DOHH2 (cell line): ENCODE measurements at regions not wholly inside any gene's neighbourhood (a gene's known extent, or its start where the extent isn't known, plus 50 kb on each side); places are given as distances from the start of the nearest gene placed in this dataset.

Source experiments
- EZH2phosphoT487 ChIP-seq: fragments of 200-600 bp; sonication (generic); IDR thresholded peaks from 2 replicates; pipeline ENCODE4 v1.6.1; 2017; ENCODE audit warnings: borderline replicate concordance, mild to moderate bottlenecking, antibody characterized with exemption, low read length, moderate library complexity, mixed read lengths
- TF ChIP-seq, protein P1 (sequence below): fragments of 200-600 bp; sonication (generic); IDR thresholded peaks from one replicate; pipeline ENCODE4 v1.5.1; 2014; ENCODE audit warnings: antibody characterized with exemption, mild to moderate bottlenecking, low read depth, low read length; ENCODE audit not compliant: poor library complexity, severe bottlenecking

DNA sequence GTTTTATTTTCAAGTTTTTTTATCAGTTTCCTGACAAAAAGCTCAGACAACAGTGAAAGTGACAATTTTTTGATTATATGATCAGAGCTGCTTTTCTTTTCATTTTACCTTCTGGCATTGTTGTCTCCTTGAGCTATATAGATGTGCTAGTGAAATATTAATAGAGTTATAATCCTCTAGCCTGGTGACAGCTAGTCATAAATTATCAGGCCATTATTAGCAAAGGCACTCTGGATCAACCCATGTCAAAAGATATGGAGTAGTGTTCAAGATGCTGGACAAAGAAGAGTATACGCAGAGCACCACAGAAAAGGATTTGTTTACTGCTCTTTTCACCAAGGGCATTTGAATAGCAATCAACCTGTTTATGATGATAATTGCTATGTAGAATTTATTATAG lies 1230.1 kb downstream of the HACE1 start:
- TF ChIP-seq, protein P1, sequence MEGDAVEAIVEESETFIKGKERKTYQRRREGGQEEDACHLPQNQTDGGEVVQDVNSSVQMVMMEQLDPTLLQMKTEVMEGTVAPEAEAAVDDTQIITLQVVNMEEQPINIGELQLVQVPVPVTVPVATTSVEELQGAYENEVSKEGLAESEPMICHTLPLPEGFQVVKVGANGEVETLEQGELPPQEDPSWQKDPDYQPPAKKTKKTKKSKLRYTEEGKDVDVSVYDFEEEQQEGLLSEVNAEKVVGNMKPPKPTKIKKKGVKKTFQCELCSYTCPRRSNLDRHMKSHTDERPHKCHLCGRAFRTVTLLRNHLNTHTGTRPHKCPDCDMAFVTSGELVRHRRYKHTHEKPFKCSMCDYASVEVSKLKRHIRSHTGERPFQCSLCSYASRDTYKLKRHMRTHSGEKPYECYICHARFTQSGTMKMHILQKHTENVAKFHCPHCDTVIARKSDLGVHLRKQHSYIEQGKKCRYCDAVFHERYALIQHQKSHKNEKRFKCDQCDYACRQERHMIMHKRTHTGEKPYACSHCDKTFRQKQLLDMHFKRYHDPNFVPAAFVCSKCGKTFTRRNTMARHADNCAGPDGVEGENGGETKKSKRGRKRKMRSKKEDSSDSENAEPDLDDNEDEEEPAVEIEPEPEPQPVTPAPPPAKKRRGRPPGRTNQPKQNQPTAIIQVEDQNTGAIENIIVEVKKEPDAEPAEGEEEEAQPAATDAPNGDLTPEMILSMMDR, result no peak
- no peak for TF ChIP-seq EZH2phosphoT487
